ENCODE measurements at regions not wholly inside any gene's neighbourhood (a gene's known extent, or its start where the extent isn't known, plus 50 kb on each side); places are given as distances from the start of the nearest gene placed in this dataset.
A peak's percentile ranks its signal among the peaks of the same experiment; 100 is the strongest.

DNA sequence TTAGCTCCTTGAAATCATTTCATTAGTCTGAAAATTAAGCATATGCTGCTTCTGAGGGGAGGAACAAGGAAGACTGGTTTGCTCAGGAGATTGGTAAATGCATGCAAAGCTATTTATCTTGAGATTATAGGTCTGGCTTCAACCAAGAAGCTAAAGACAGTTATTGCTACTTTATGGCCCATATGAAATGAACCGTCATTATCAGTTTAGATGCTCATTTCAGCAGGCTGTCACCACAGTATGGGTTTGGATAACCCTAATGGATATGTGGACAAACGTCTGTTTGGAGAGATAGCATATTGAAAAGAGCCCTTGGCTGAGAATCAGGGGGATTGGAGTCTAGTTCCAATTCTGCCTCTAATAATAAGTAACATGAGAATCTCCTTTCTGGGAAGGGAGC is 922.6 kb downstream of the TUSC7 start:
- no peak for DNase-seq

GRCh38 chr3:117633207-117633606 is 923.6 kb downstream of the TUSC7 start:
- DNase-seq: no peak

DNA sequence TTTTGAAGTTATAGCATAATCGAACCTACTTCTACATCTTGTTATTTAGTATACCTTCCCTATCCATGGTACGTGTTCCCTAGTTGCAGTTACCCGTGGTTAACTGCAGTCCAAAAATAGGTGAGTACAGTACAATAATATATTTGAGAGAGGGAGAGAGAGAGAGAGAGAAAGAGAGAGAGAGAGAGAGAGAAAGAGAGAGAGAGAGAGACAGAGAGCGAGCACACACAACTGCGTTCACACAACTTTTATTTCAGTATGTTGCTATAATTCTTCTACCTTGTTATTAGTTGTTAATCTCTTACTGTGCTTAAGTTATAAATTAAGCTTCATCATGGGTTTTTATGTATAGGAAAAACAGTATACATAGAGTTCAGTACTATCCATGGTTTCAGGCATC is 928.1 kb downstream of the TUSC7 start:
- DNase-seq: no peak

DNA sequence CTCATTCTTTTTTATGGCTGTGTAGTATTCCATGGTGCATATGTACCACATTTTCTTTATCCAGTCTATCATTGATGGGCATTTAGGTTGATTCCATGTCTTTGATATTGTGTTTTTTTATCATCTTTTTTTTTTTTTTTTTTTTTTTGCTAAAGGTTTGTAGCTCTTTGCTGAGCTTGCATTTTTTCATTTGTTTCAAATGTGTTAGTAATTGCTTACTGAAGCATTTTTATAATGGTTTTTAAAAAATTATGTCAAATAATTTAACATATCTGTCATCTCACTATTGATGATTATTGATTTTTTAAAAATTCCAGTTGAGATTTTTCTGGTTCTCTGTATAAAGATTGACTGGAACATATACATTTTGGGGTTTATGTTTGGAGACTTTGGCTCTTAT is 934.6 kb downstream of the TUSC7 start:
- DNase-seq: no peak

- DNase-seq: no peak
Observed at GRCh38 chr3:117645561-117646242, 936.1 kb downstream of the TUSC7 start.

GRCh38 chr3:117647435-117647834 is 937.9 kb downstream of the TUSC7 start:
- no peak for DNase-seq

DNA sequence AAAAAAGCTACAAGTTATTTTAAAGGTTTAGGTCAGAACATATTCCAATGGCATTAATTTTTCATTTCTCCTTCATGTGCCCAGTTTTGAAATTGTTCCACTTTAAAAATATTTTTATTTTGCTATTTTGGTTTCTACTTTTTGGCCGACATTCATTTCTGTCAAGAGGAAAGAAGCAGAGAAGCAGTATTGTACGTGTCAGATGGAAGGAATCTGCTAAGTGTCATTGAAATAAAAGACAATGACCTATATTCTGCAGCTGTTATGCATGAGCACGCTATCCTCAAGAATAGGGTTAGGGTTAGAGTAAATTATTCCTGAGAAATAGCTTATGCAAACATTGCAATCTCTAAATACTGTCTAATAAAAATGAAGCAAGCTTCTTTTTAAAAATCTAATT is 941.7 kb downstream of the TUSC7 start:
- DNase-seq: no peak

- no peak for DNase-seq
Observed at GRCh38 chr3:117656391-117656790, 946.8 kb downstream of the TUSC7 start.

DNA sequence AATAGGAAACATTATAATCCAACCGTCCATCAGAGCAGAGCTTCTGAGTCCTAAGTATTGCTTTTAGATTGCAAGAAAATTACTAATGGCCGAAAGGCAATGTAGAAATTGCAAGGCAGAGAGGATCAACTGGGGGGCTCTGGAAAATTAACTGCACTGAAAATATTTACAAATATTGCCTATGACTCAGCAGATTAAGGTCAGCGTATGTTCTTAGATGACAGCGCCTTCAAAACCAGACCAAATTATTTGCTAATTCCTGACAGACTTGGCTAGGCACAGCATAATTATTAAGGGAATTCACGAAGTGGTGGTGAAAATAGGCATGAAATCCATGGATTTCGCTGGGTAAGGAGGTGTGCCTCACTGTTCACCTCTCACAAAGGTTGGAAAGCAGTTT is 947.7 kb downstream of the TUSC7 start:
- no peak for DNase-seq

DNA sequence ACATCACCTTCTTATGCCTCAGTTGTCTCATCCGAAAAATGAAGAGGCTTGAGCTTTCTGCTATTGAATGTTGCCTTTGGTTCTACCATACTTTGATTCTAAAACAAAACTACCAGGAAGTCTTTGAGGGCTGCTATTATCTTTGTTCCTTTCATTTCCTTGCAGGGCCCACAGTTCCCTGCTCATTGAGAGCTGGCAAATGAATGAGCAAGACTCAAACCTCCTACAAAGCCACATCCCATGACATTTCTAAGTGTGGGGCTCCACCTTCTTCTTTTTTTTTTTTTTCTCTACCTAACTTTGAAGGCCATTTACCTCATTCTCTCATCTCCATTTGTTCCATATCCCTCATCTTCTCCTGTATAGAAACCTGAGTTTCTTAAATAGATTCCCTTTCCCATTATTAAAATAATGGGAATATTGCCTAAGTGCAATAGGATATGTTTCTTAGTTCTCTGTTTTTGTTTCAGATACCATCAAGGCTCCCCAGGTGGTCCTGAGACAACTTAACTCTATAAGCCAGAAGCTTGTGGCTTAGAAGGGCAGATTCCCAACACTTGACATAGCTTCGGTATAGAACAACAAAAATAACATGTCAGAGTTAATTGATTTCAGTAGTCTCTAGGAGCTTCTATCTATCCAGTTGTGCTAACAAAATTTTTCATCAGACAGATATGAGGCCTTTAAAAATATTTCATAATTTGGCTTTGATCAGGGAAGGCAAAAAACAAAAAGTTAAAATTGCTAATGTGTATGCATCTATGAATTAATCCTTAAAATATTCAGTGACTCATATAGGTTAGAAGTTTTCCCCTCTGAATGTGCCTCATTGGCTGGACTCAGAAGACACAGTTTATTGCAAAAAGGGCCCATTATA is 951.6 kb downstream of the TUSC7 start:
- DNase-seq: no peak

DNA sequence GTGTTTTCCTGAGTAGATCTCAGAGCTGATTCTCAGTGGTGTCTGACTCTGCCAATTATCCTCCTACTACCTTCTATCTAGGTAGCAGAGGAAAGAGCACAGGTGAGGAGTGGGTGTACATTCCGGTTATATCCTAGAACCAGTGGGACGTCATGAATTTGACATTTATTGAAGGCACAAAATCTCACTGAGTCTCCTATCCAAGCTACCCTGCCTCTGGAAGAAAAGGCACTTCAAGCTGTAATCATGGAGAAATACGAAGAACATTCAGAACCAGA is 952.2 kb downstream of the TUSC7 start:
- no peak for DNase-seq

DNA sequence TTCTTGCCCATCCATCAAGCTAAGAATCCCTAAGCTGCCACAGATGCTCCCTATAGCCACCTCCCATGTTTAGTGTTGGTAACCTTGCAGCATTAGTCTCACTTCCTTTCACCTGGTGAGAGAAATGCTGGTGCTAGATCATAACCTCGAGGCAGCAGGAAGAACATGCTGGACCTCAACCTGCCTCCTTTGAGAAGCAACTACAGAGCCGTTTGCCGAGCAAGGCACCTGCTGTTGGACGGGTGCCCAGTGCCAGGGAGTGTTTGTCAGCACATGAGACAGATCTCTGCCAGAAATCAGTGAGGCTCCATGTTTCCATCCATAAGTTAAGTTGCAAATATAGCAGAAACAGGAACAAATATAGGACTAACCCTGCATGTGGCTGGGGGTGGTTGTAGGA is 955.7 kb downstream of the TUSC7 start:
- DNase-seq: peak; percentile 9

GRCh38 chr3:117666325-117666724 is 956.7 kb downstream of the TUSC7 start:
- no peak for DNase-seq

DNA sequence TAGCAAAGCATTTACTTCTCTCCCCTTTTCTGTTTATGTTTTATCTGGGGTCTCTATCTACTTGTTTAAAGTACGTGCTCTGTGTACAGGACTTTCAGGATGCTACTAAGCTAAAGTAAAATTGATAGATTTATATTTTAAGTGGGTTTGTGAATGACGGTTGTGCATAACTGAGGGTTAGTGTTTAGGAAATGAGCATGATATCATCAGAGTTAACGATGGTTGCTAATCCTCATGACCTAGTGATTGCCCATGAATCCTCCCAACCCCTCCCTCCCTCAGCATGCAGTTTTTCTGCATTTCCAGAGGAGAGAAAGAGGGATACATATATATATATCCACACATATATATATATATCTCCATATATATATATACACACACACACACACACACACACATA is 957.2 kb downstream of the TUSC7 start:
- DNase-seq: no peak

GRCh38 chr3:117669774-117670173 is 960.2 kb downstream of the TUSC7 start:
- peak; percentile 55 for DNase-seq

DNA sequence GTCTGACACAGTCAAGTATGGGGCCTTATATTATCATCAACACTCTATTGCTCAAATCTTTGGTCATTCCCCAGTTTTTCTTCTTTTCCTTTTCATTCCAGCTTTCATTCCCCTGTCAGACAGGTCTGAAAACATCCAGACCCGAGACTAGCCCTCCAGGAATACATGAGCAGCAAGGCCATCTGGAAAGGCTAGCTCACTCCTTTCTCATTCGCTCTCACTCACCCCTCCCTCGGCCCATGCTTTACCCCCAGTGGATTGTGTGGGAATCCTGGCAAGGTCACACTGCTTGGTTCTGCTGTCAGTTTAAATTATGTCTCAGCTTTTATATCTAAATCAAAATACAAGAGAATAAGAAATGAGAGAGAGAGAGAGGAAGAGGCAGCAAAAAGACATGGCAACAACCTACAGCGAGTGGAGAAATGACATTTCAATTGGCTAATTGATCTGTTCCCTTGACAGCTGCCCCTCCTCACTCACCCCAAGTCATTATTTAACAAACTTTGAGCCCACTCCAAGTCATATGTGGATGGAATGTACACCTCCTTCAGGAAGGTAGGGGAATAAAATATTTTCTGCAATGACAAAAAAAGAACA is 962.2 kb downstream of the TUSC7 start:
- DNase-seq: no peak

- no peak for DNase-seq
Observed at GRCh38 chr3:117674321-117674720, 964.7 kb downstream of the TUSC7 start.

- DNase-seq: no peak
Observed at GRCh38 chr3:117681619-117682018, 972.0 kb downstream of the TUSC7 start.

GRCh38 chr3:117687096-117687495 is 977.5 kb downstream of the TUSC7 start:
- no peak for DNase-seq

- peak; percentile 84 for DNase-seq
Observed at GRCh38 chr3:117688583-117688982, 979.0 kb downstream of the TUSC7 start.

DNA sequence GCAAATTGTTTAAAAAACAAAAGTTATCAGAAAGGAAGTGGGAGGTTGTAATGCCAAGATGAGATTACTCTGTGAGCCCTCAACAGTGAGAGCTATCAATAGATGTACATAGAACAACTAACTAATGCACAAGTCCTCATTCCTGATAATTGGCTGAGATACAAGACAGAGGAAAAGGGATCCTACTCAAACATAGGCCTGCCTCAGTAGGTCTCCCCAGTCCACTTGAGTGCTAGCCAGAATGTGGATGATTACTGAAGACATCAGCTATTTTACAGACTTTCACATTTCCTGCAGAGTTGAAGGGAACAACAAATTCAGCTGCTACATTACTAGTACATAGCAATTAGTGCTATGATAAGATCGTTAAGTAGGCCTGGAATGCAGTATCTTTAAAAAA is 981.9 kb downstream of the TUSC7 start:
- no peak for DNase-seq

- DNase-seq: no peak
Observed at GRCh38 chr3:117692416-117692995, 982.9 kb downstream of the TUSC7 start.

- DNase-seq: no peak
Observed at GRCh38 chr3:117695321-117695720, 985.7 kb downstream of the TUSC7 start.
